ENCODE measurements at regions not wholly inside any gene's neighbourhood (a gene's known extent, or its start where the extent isn't known, plus 50 kb on each side); places are given as distances from the start of the nearest gene placed in this dataset.

- no peaks in the 10 kb centered on the region for H3K27me3 ChIP-seq (ENCODE audit: insufficient read depth, low read length)
- H3K27ac ChIP-seq (ENCODE audit: low read depth, low read length), result no peak overlapping the region
- Mint-ChIP-seq H3K4me3 (ENCODE audit: unreplicated experiment) (no peak overlapping the region), H3K9me3 (ENCODE audit: unreplicated experiment) (peaks cover 3% of the 10 kb centered on the region), H3K27me3 (ENCODE audit: low read depth, unreplicated experiment) (peaks cover 16% of the 10 kb centered on the region), H3K27ac (ENCODE audit: unreplicated experiment) (no peak overlapping the region), H3K4me1 (ENCODE audit: low read depth, unreplicated experiment) (peaks cover 7% of the 10 kb centered on the region), H3K36me3 (ENCODE audit: low read depth, unreplicated experiment) (no peaks in the 10 kb centered on the region)
- FAIRE-seq, result no peak
- H2AFZ ChIP-seq (ENCODE audit: low read depth, low read length), result no peak overlapping the region
- H3K79me2 ChIP-seq (ENCODE audit: insufficient read depth, low read length), result no peaks in the 10 kb centered on the region
- no peak for TF ChIP-seq EZH2 (IDR thresholded peaks at IDR 0.05; ENCODE audit: insufficient read depth, low read length)
- no peak for TF ChIP-seq CTCF (IDR thresholded peaks at IDR 0.05; ENCODE audit: insufficient read depth, low read depth, low read length)
- H3K36me3 ChIP-seq (ENCODE audit: insufficient read depth, low read length), result no peaks in the 10 kb centered on the region
- DNase-seq (ENCODE audit: low read depth), result no peak
- no peak overlapping the region for H3K9ac ChIP-seq (ENCODE audit: low read length)
- no peaks in the 10 kb centered on the region for H3K4me1 ChIP-seq (ENCODE audit: insufficient read depth, low read length)
- H3K4me2 ChIP-seq (ENCODE audit: low read length), result no peak overlapping the region
- no peaks in the 10 kb centered on the region for H4K20me1 ChIP-seq (ENCODE audit: insufficient read depth, low read length)
- H3K9me3 ChIP-seq (ENCODE audit: insufficient read depth, low read depth, low read length), result no peaks in the 10 kb centered on the region
- H3K4me3 ChIP-seq (ENCODE audit: insufficient read depth, low read depth, low read length), result no peak overlapping the region
These were observed 160.5 kb upstream of the GHITM start for GRCh38 chr10:83978681-83979383.

GRCh38 chr10:83982812-83983211 lies 156.5 kb upstream of the GHITM start:
- Histone ChIP-seq H3K79me2 (ENCODE audit: insufficient read depth, low read length) (no peaks in the 10 kb centered on the region), H3K4me3 (ENCODE audit: insufficient read depth, low read depth, low read length) (no peak overlapping the region), H4K20me1 (ENCODE audit: insufficient read depth, low read length) (no peaks in the 10 kb centered on the region), H3K4me1 (ENCODE audit: insufficient read depth, low read length) (no peaks in the 10 kb centered on the region), H3K27ac (ENCODE audit: low read depth, low read length) (no peak overlapping the region), H2AFZ (ENCODE audit: low read depth, low read length) (no peak overlapping the region), H3K9ac (ENCODE audit: low read length) (no peak overlapping the region), H3K36me3 (ENCODE audit: insufficient read depth, low read length) (no peaks in the 10 kb centered on the region), H3K4me2 (ENCODE audit: low read length) (no peak overlapping the region), H3K9me3 (ENCODE audit: insufficient read depth, low read depth, low read length) (no peaks in the 10 kb centered on the region), H3K27me3 (ENCODE audit: insufficient read depth, low read length) (no peaks in the 10 kb centered on the region)
- TF ChIP-seq CTCF (IDR thresholded peaks at IDR 0.05; ENCODE audit: insufficient read depth, low read depth, low read length) (no peak), EZH2 (IDR thresholded peaks at IDR 0.05; ENCODE audit: insufficient read depth, low read length) (no peak)
- FAIRE-seq (no peak), DNase-seq (ENCODE audit: low read depth) (no peak)
- Mint-ChIP-seq H3K36me3 (ENCODE audit: low read depth, unreplicated experiment) (no peaks in the 10 kb centered on the region), H3K27ac (ENCODE audit: unreplicated experiment) (no peak overlapping the region), H3K4me1 (ENCODE audit: low read depth, unreplicated experiment) (peaks cover 14% of the 10 kb centered on the region), H3K4me3 (ENCODE audit: unreplicated experiment) (no peak overlapping the region), H3K27me3 (ENCODE audit: low read depth, unreplicated experiment) (peaks cover 9% of the 10 kb centered on the region), H3K9me3 (ENCODE audit: unreplicated experiment) (peaks cover 5% of the 10 kb centered on the region)

- DNase-seq (ENCODE audit: low read depth) (peak; percentile 27), FAIRE-seq (no peak)
- H3K27me3 Mint-ChIP-seq (ENCODE audit: low read depth, unreplicated experiment), result peaks cover 8% of the 10 kb centered on the region
- no peak for TF ChIP-seq EZH2 (IDR thresholded peaks at IDR 0.05; ENCODE audit: insufficient read depth, low read length)
- TF ChIP-seq CTCF (IDR thresholded peaks at IDR 0.05; ENCODE audit: insufficient read depth, low read depth, low read length), result no peak
- H4K20me1 ChIP-seq (ENCODE audit: insufficient read depth, low read length), result no peaks in the 10 kb centered on the region
- H3K4me1 ChIP-seq (ENCODE audit: insufficient read depth, low read length), result no peaks in the 10 kb centered on the region
- H3K27me3 ChIP-seq (ENCODE audit: insufficient read depth, low read length), result no peaks in the 10 kb centered on the region
- no peaks in the 10 kb centered on the region for H3K36me3 ChIP-seq (ENCODE audit: insufficient read depth, low read length)
- H3K4me1 Mint-ChIP-seq (ENCODE audit: low read depth, unreplicated experiment), result peaks cover 14% of the 10 kb centered on the region
- H3K9me3 Mint-ChIP-seq (ENCODE audit: unreplicated experiment), result peaks cover 5% of the 10 kb centered on the region
- no peaks in the 10 kb centered on the region for H3K36me3 Mint-ChIP-seq (ENCODE audit: low read depth, unreplicated experiment)
- H3K27ac ChIP-seq (ENCODE audit: low read depth, low read length), result no peak overlapping the region
- H3K9me3 ChIP-seq (ENCODE audit: insufficient read depth, low read depth, low read length), result no peaks in the 10 kb centered on the region
- no peak overlapping the region for H3K4me2 ChIP-seq (ENCODE audit: low read length)
- no peak overlapping the region for H2AFZ ChIP-seq (ENCODE audit: low read depth, low read length)
- no peak overlapping the region for H3K9ac ChIP-seq (ENCODE audit: low read length)
- H3K27ac Mint-ChIP-seq (ENCODE audit: unreplicated experiment), result peak overlapping the region; percentile 86
- no peak overlapping the region for H3K4me3 Mint-ChIP-seq (ENCODE audit: unreplicated experiment)
- no peaks in the 10 kb centered on the region for H3K79me2 ChIP-seq (ENCODE audit: insufficient read depth, low read length)
- no peak overlapping the region for H3K4me3 ChIP-seq (ENCODE audit: insufficient read depth, low read depth, low read length)
These were observed 155.6 kb upstream of the GHITM start for GRCh38 chr10:83983578-83984255.
